K562 (cell line): ENCODE measurements at regions not wholly inside any gene's neighbourhood (a gene's known extent, or its start where the extent isn't known, plus 50 kb on each side); places are given as distances from the start of the nearest gene placed in this dataset.
A peak's percentile ranks its signal among the peaks of the same experiment; 100 is the strongest.

Experiments used
- FOXA3 ChIP-seq, 2 experiments: fragments of 450-650 bp in 1 of 2; sonication (generic) in 1 of 2; formaldehyde crosslinking; IDR thresholded peaks in 1 of 2; conservative IDR thresholded peaks in 1 of 2; 2 replicates each; pipeline versions ENCODE4 v1.4.0 to v1.8.0; 2020 to 2022; ENCODE audit warnings: mild to moderate bottlenecking in 2 of 2, missing genetic modification reagents in 1 of 2
- MECOM ChIP-seq: fragments of 250-450 bp; sonication (Bioruptor Pico); IDR thresholded peaks from 2 replicates; pipeline ENCODE4 v1.8.0; 2022; ENCODE audit warnings: inconsistent platforms
- NFRKB ChIP-seq: fragments of 450-650 bp; IDR thresholded peaks from 2 replicates; pipeline ENCODE4 v1.6.1; 2016; ENCODE audit warnings: low read depth
- RAD21 ChIP-seq, 2 experiments: fragments of 250-450 bp in 1 of 2; fragments of 450-650 bp in 1 of 2; sonication (Bioruptor Pico) in 1 of 2; formaldehyde crosslinking in 1 of 2; IDR thresholded peaks in 1 of 2; conservative IDR thresholded peaks in 1 of 2; 2 replicates each; pipeline versions ENCODE4 v1.4.0 to v1.8.0; 2020 to 2022; ENCODE audit warnings: mild to moderate bottlenecking in 2 of 2, moderate library complexity in 1 of 2
- SMARCE1 ChIP-seq: fragments of 450-650 bp; IDR thresholded peaks from 2 replicates; pipeline ENCODE4 v1.7.1; 2016; ENCODE audit warnings: mild to moderate bottlenecking
- TRIM28 ChIP-seq: fragments of 450-650 bp; IDR thresholded peaks from 2 replicates; pipeline ENCODE4 v1.6.1; 2017
- ZC3H11A ChIP-seq: IDR thresholded peaks from 2 replicates; pipeline ENCODE4 v1.6.1; 2012; ENCODE audit warnings: low read depth, low read length, improper control_type of control experiment
- ZNF197 ChIP-seq: fragments of 200-800 bp; sonication (Bioruptor generic); IDR thresholded peaks from 2 replicates; pipeline ENCODE4 v1.6.1; 2016; ENCODE audit warnings: low read depth, missing genetic modification characterization, missing compliant biosample characterization
- TF ChIP-seq, protein P1 (sequence below), 2 experiments: fragments of 450-650 bp in 1 of 2; sonication (generic) in 1 of 2; formaldehyde crosslinking in 1 of 2; IDR thresholded peaks; 2 replicates each; pipeline versions ENCODE4 v1.7.1 to v1.9.0; 2016 to 2022; ENCODE audit warnings: inconsistent platforms in 1 of 2, mild to moderate bottlenecking in 1 of 2, missing genetic modification reagents in 1 of 2
- TF ChIP-seq, protein P2 (sequence below): fragments of 450-650 bp; IDR thresholded peaks from 2 replicates; pipeline ENCODE4 v1.6.1; 2016; ENCODE audit warnings: borderline replicate concordance
- TF ChIP-seq, protein P3 (sequence below), 2 experiments: fragments of 450-650 bp; conservative IDR thresholded peaks; 2 replicates each; pipeline ENCODE4 v1.6.1; 2017; ENCODE audit warnings: mild to moderate bottlenecking in 2 of 2, moderate library complexity in 2 of 2
- TF ChIP-seq, protein P4 (sequence below): fragments of 250-450 bp; sonication (Bioruptor Pico); IDR thresholded peaks from 2 replicates; pipeline ENCODE4 v1.4.0; 2020; ENCODE audit warnings: mild to moderate bottlenecking

DNA sequence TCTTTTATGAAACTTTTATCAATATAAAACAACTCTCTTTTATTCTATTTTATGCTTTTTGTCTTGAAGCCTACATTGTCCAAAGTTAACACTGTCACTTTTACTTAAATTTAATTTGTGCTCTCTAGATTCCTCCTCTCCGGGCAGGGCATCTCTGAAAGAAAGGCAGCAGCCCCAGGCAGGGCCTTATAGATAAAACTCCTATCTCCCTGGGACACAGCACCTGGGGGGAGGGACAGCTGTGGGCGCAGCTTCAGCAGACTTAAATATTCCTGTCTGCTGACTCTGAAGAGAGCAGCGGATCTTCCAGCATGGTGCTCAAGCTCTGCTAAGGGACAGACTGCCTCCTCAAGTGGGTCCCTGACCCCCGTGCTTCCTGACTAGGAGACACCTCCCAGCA lies 447.7 kb upstream of the FANCL start (continued):
- TF ChIP-seq, protein P1, sequence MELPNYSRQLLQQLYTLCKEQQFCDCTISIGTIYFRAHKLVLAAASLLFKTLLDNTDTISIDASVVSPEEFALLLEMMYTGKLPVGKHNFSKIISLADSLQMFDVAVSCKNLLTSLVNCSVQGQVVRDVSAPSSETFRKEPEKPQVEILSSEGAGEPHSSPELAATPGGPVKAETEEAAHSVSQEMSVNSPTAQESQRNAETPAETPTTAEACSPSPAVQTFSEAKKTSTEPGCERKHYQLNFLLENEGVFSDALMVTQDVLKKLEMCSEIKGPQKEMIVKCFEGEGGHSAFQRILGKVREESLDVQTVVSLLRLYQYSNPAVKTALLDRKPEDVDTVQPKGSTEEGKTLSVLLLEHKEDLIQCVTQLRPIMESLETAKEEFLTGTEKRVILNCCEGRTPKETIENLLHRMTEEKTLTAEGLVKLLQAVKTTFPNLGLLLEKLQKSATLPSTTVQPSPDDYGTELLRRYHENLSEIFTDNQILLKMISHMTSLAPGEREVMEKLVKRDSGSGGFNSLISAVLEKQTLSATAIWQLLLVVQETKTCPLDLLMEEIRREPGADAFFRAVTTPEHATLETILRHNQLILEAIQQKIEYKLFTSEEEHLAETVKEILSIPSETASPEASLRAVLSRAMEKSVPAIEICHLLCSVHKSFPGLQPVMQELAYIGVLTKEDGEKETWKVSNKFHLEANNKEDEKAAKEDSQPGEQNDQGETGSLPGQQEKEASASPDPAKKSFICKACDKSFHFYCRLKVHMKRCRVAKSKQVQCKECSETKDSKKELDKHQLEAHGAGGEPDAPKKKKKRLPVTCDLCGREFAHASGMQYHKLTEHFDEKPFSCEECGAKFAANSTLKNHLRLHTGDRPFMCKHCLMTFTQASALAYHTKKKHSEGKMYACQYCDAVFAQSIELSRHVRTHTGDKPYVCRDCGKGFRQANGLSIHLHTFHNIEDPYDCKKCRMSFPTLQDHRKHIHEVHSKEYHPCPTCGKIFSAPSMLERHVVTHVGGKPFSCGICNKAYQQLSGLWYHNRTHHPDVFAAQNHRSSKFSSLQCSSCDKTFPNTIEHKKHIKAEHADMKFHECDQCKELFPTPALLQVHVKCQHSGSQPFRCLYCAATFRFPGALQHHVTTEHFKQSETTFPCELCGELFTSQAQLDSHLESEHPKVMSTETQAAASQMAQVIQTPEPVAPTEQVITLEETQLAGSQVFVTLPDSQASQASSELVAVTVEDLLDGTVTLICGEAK (IDR thresholded peaks at IDR 0.05) = no peak
- TF ChIP-seq, protein P1 (CRISPR knock-in tag; IDR thresholded peaks at IDR 0.05) = no peak
- TF ChIP-seq SMARCE1 = peak; percentile 86
- TF ChIP-seq TRIM28 = no peak
- TF ChIP-seq, protein P2, sequence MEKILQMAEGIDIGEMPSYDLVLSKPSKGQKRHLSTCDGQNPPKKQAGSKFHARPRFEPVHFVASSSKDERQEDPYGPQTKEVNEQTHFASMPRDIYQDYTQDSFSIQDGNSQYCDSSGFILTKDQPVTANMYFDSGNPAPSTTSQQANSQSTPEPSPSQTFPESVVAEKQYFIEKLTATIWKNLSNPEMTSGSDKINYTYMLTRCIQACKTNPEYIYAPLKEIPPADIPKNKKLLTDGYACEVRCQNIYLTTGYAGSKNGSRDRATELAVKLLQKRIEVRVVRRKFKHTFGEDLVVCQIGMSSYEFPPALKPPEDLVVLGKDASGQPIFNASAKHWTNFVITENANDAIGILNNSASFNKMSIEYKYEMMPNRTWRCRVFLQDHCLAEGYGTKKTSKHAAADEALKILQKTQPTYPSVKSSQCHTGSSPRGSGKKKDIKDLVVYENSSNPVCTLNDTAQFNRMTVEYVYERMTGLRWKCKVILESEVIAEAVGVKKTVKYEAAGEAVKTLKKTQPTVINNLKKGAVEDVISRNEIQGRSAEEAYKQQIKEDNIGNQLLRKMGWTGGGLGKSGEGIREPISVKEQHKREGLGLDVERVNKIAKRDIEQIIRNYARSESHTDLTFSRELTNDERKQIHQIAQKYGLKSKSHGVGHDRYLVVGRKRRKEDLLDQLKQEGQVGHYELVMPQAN = no peak
- TF ChIP-seq, protein P3, sequence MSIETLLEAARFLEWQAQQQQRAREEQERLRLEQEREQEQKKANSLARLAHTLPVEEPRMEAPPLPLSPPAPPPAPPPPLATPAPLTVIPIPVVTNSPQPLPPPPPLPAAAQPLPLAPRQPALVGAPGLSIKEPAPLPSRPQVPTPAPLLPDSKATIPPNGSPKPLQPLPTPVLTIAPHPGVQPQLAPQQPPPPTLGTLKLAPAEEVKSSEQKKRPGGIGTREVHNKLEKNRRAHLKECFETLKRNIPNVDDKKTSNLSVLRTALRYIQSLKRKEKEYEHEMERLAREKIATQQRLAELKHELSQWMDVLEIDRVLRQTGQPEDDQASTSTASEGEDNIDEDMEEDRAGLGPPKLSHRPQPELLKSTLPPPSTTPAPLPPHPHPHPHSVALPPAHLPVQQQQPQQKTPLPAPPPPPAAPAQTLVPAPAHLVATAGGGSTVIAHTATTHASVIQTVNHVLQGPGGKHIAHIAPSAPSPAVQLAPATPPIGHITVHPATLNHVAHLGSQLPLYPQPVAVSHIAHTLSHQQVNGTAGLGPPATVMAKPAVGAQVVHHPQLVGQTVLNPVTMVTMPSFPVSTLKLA (conservative IDR thresholded peaks at IDR 0.05) = no peak
- TF ChIP-seq MECOM (CRISPR knock-in tag) = no peak
- peak in 1 of 2 experiments; percentile 8; a peak in 1 of 4 replicates for TF ChIP-seq RAD21 (CRISPR knock-in tag; conservative IDR thresholded peaks at IDR 0.05 in 1 of 2, IDR thresholded peaks at IDR 0.05 in 1 of 2)
- TF ChIP-seq NFRKB = no peak
- TF ChIP-seq FOXA3 (CRISPR knock-in tag; conservative IDR thresholded peaks at IDR 0.05 in 1 of 2, IDR thresholded peaks at IDR 0.05 in 1 of 2) = no peak
- no peak for TF ChIP-seq ZNF197
- TF ChIP-seq, protein P4, sequence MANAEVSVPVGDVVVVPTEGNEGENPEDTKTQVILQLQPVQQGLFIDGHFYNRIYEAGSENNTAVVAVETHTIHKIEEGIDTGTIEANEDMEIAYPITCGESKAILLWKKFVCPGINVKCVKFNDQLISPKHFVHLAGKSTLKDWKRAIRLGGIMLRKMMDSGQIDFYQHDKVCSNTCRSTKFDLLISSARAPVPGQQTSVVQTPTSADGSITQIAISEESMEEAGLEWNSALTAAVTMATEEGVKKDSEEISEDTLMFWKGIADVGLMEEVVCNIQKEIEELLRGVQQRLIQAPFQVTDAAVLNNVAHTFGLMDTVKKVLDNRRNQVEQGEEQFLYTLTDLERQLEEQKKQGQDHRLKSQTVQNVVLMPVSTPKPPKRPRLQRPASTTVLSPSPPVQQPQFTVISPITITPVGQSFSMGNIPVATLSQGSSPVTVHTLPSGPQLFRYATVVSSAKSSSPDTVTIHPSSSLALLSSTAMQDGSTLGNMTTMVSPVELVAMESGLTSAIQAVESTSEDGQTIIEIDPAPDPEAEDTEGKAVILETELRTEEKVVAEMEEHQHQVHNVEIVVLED (CRISPR knock-in tag) = no peak
- TF ChIP-seq ZC3H11A = no peak
